ENCODE measurements at regions not wholly inside any gene's neighbourhood (a gene's known extent, or its start where the extent isn't known, plus 50 kb on each side); places are given as distances from the start of the nearest gene placed in this dataset.

GRCh38 chr6:147707524-147707923 is 199.0 kb downstream of the SAMD5 start:
- H3K4me3 ChIP-seq (ENCODE audit: low read depth, low read length): no peak overlapping the region
- TF ChIP-seq CTCF (IDR thresholded peaks at IDR 0.05; ENCODE audit: low read depth, low read length) (no peak), MAX (IDR thresholded peaks at IDR 0.05; ENCODE audit: low read depth, low read length) (no peak), MYC (IDR thresholded peaks at IDR 0.05; ENCODE audit: low read depth, low read length) (no peak), POLR2A (IDR thresholded peaks at IDR 0.05; ENCODE audit: extremely low read depth, insufficient read length) (no peak)
- no peak for DNase-seq (ENCODE audit: low read depth)

- H3K4me3 ChIP-seq (ENCODE audit: low read depth, low read length): no peak overlapping the region
- TF ChIP-seq MAX (IDR thresholded peaks at IDR 0.05; ENCODE audit: low read depth, low read length): no peak
- no peak for TF ChIP-seq POLR2A (IDR thresholded peaks at IDR 0.05; ENCODE audit: extremely low read depth, insufficient read length)
- no peak for DNase-seq (ENCODE audit: low read depth)
Observed at GRCh38 chr6:147708170-147708569, 199.7 kb downstream of the SAMD5 start.

- H3K4me3 ChIP-seq (ENCODE audit: low read depth, low read length): no peak overlapping the region
- TF ChIP-seq MAX (IDR thresholded peaks at IDR 0.05; ENCODE audit: low read depth, low read length): no peak
- no peak for TF ChIP-seq POLR2A (IDR thresholded peaks at IDR 0.05; ENCODE audit: extremely low read depth, insufficient read length)
- no peak for TF ChIP-seq CTCF (IDR thresholded peaks at IDR 0.05; ENCODE audit: low read depth, low read length)
- TF ChIP-seq MYC (IDR thresholded peaks at IDR 0.05; ENCODE audit: low read depth, low read length): no peak
- DNase-seq (ENCODE audit: low read depth): no peak
Observed at GRCh38 chr6:147709396-147710272, 201.1 kb downstream of the SAMD5 start.

- no peak for DNase-seq (ENCODE audit: low read depth)
Observed at GRCh38 chr6:147710890-147711289, 202.4 kb downstream of the SAMD5 start.

GRCh38 chr6:147711476-147711875 is 203.0 kb downstream of the SAMD5 start:
- no peak for TF ChIP-seq CTCF (IDR thresholded peaks at IDR 0.05; ENCODE audit: low read depth, low read length)
- no peak for TF ChIP-seq POLR2A (IDR thresholded peaks at IDR 0.05; ENCODE audit: extremely low read depth, insufficient read length)
- TF ChIP-seq MYC (IDR thresholded peaks at IDR 0.05; ENCODE audit: low read depth, low read length): no peak
- TF ChIP-seq MAX (IDR thresholded peaks at IDR 0.05; ENCODE audit: low read depth, low read length): no peak
- no peak for DNase-seq (ENCODE audit: low read depth)
- no peak overlapping the region for H3K4me3 ChIP-seq (ENCODE audit: low read depth, low read length)

More at GRCh38 chr6:147710890-147711289, 202.4 kb downstream of the SAMD5 start:
- H3K4me3 ChIP-seq (ENCODE audit: low read depth, low read length): no peak overlapping the region
- TF ChIP-seq MYC (IDR thresholded peaks at IDR 0.05; ENCODE audit: low read depth, low read length) (no peak), CTCF (IDR thresholded peaks at IDR 0.05; ENCODE audit: low read depth, low read length) (no peak), POLR2A (IDR thresholded peaks at IDR 0.05; ENCODE audit: extremely low read depth, insufficient read length) (no peak), MAX (IDR thresholded peaks at IDR 0.05; ENCODE audit: low read depth, low read length) (no peak)

- DNase-seq (ENCODE audit: low read depth): no peak
- H3K4me3 ChIP-seq (ENCODE audit: low read depth, low read length): no peak overlapping the region
- TF ChIP-seq MYC (IDR thresholded peaks at IDR 0.05; ENCODE audit: low read depth, low read length) (no peak), MAX (IDR thresholded peaks at IDR 0.05; ENCODE audit: low read depth, low read length) (no peak), POLR2A (IDR thresholded peaks at IDR 0.05; ENCODE audit: extremely low read depth, insufficient read length) (no peak), CTCF (IDR thresholded peaks at IDR 0.05; ENCODE audit: low read depth, low read length) (no peak)
Observed at GRCh38 chr6:147712841-147713240, 204.4 kb downstream of the SAMD5 start.
